Stomach (tissue), 8 donors: ENCODE measurements at regions not wholly inside any gene's neighbourhood (a gene's known extent, or its start where the extent isn't known, plus 50 kb on each side); places are given as distances from the start of the nearest gene placed in this dataset.
"Not testable (repeated sequence)": the region's sequence is repeated elsewhere in the genome, so short reads cannot be mapped to it uniquely, and the experiment has no call there.

Experiments used
- DNase-seq, 2 donors: peaks; one replicate each; pipeline versions ENCODE4 v3.0.0 to v3.0.0-alpha.2; 2013 to 2019
- H3K27ac ChIP-seq, 5 donors: fragments of 200-600 bp in 4 of 5; sonication (generic) in 4 of 5; one replicate each; pipeline ENCODE4 v1.5.1; 2013 to 2019; ENCODE audit warnings: mild to moderate bottlenecking in 1 of 5, moderate library complexity in 1 of 5
- H3K27me3 ChIP-seq, 3 donors: fragments of 200-600 bp; sonication (generic); one replicate each; pipeline ENCODE4 v1.5.1; 2017 to 2019; ENCODE audit warnings: mixed run types in 1 of 3
- H3K36me3 ChIP-seq, 4 donors: fragments of 200-600 bp; sonication (generic); 1 replicate in 3 of 4; 2 replicates in 1 of 4; pipeline ENCODE4 v1.5.1; 2016 to 2019
- H3K4me1 ChIP-seq, 4 donors: fragments of 200-600 bp; sonication (generic); one replicate each; pipeline ENCODE4 v1.5.1; 2016 to 2019
- H3K4me3 ChIP-seq, 4 donors: fragments of 200-600 bp; sonication (generic) in 3 of 4; one replicate each; pipeline ENCODE4 v1.5.1; 2016 to 2019; ENCODE audit warnings: mild to moderate bottlenecking in 1 of 4
- H3K9me3 ChIP-seq, 4 donors: fragments of 200-600 bp; sonication (generic); one replicate each; pipeline ENCODE4 v1.5.1; 2016 to 2019
- CTCF ChIP-seq, 7 experiments: fragments of 450-650 bp in 4 of 7; fragments of 200-600 bp in 3 of 7; sonication (generic) in 3 of 7; IDR thresholded peaks; one replicate each; pipeline ENCODE4 v1.5.1; 2016 to 2019; ENCODE audit warnings: antibody characterized with exemption in 7 of 7, control low read depth in 2 of 7, mild to moderate bottlenecking in 1 of 7
- EP300 ChIP-seq: sonication (generic); formaldehyde crosslinking; IDR thresholded peaks from one replicate; pipeline ENCODE4 v1.6.1; 2017; ENCODE audit warnings: antibody characterized with exemption
- POLR2A ChIP-seq, 4 donors: fragments of 450-650 bp; IDR thresholded peaks; one replicate each; pipeline ENCODE4 v1.6.1; 2016; ENCODE audit warnings: antibody characterized with exemption in 4 of 4, control low read depth in 2 of 4, mild to moderate bottlenecking in 1 of 4, moderate library complexity in 1 of 4
- POLR2AphosphoS5 ChIP-seq, 3 donors: sonication (generic); formaldehyde crosslinking; IDR thresholded peaks; one replicate each; pipeline ENCODE4 v1.6.1; 2016; ENCODE audit warnings: antibody characterized with exemption in 3 of 3
- WGBS, 5 donors: extraction: QIAGEN DNeasy Blood & Tissue Kit in 3 of 5; methylation state at CpG; one replicate each; pipeline versions ENCODE4 v1.1.5 to v1.1.7; 2013 to 2018; 5-methylcytosine and 5-hydroxymethylcytosine counted together
- intact Hi-C: fragments of 100-400 bp; cut with DNase I; formaldehyde crosslinking; loops from one replicate; pipeline ENCODE4 v1.15.1; 2023; ENCODE audit warnings: low total_unique reads
- donor health status: healthy with polysubstance abuse.
- donor health status: Bipolar disorder and iron deficiency.
- donor health status: healthy.

GRCh38 chr7:17046666-17047065, 164.9 kb upstream of the AGR3 start:
- Histone ChIP-seq H3K27me3 (no peaks in the 10 kb centered on the region), H3K4me1 (peaks cover 0 to 10% (median 6%) of the 10 kb centered on the region in 4 donors), H3K9me3 (no peaks in the 10 kb centered on the region), H3K4me3 (no peak overlapping the region), H3K36me3 (no peaks in the 10 kb centered on the region), H3K27ac (peak overlapping the region in 1 of 5 donors; percentile 26)
- DNase-seq, result peak in 1 of 2 donors; percentile 73
- intact Hi-C loops, result no loop called here
- TF ChIP-seq CTCF (IDR thresholded peaks at IDR 0.05) (no peak), EP300 (no peak), POLR2AphosphoS5 (IDR thresholded peaks at IDR 0.05) (no peak), POLR2A (IDR thresholded peaks at IDR 0.05) (no peak)
- WGBS, 5 donors, result 33 to 76% (median 45%) methylated on average over 6 of the region's 6 CpGs

- H3K27ac ChIP-seq, H3K4me1 ChIP-seq, H3K9me3 ChIP-seq, H3K36me3 ChIP-seq, intact Hi-C loops, DNase-seq, H3K4me3 ChIP-seq, H3K27me3 ChIP-seq: not testable (repeated sequence)
- WGBS, 5 donors, result 77 to 88% (median 82%) methylated on average over 9 of the region's 9 CpGs
Measured at GRCh38 chr7:17053164-17053563, 171.4 kb upstream of the AGR3 start.

GRCh38 chr7:17054206-17054605, 172.4 kb upstream of the AGR3 start:
- no peak for DNase-seq
- intact Hi-C loops, result no loop called here
- no peaks in the 10 kb centered on the region for H3K36me3 ChIP-seq
- 78 to 91% (median 88%) methylated on average over 3 of the region's 3 CpGs for WGBS, 5 donors
- no peaks in the 10 kb centered on the region for H3K27me3 ChIP-seq
- no peaks in the 10 kb centered on the region for H3K9me3 ChIP-seq
- H3K4me3 ChIP-seq, result no peak overlapping the region
- TF ChIP-seq POLR2A (IDR thresholded peaks at IDR 0.05), result no peak
- TF ChIP-seq EP300, result no peak
- TF ChIP-seq POLR2AphosphoS5 (IDR thresholded peaks at IDR 0.05), result no peak
- no peak for TF ChIP-seq CTCF (IDR thresholded peaks at IDR 0.05)
- H3K4me1 ChIP-seq, result no peaks in the 10 kb centered on the region
- no peak overlapping the region for H3K27ac ChIP-seq

- no peak overlapping the region for H3K4me3 ChIP-seq
- TF ChIP-seq POLR2A (IDR thresholded peaks at IDR 0.05), result no peak
- TF ChIP-seq EP300, result no peak
- TF ChIP-seq CTCF (IDR thresholded peaks at IDR 0.05), result no peak
- no peak for TF ChIP-seq POLR2AphosphoS5 (IDR thresholded peaks at IDR 0.05)
- 73 to 83% (median 77%) methylated on average over 2 of the region's 2 CpGs for WGBS, 5 donors
- H3K27ac ChIP-seq, result no peak overlapping the region
- intact Hi-C loops, result no loop called here
- no peak for DNase-seq
- no peaks in the 10 kb centered on the region for H3K27me3 ChIP-seq
- H3K36me3 ChIP-seq, result no peaks in the 10 kb centered on the region
- H3K9me3 ChIP-seq, result no peaks in the 10 kb centered on the region
- no peaks in the 10 kb centered on the region for H3K4me1 ChIP-seq
Measured at GRCh38 chr7:17054836-17055235, 173.1 kb upstream of the AGR3 start.

GRCh38 chr7:17055596-17055995, 173.8 kb upstream of the AGR3 start:
- TF ChIP-seq POLR2AphosphoS5 (IDR thresholded peaks at IDR 0.05), result no peak
- TF ChIP-seq CTCF (IDR thresholded peaks at IDR 0.05), result no peak
- H3K36me3 ChIP-seq, result no peaks in the 10 kb centered on the region
- WGBS, 5 donors, result 94 to 99% (median 96%) methylated on average over 2 of the region's 2 CpGs
- no peaks in the 10 kb centered on the region for H3K27me3 ChIP-seq
- no peak overlapping the region for H3K4me3 ChIP-seq
- intact Hi-C loops, result no loop called here
- no peaks in the 10 kb centered on the region for H3K4me1 ChIP-seq
- no peak overlapping the region for H3K27ac ChIP-seq
- no peaks in the 10 kb centered on the region for H3K9me3 ChIP-seq
- no peak for DNase-seq
